IPS-18c (cell line): ENCODE measurements at regions not wholly inside any gene's neighbourhood (a gene's known extent, or its start where the extent isn't known, plus 50 kb on each side); places are given as distances from the start of the nearest gene placed in this dataset.

Source experiments
- H3K4me3 ChIP-seq: 2 replicates; pipeline ENCODE4 v1.7.0; 2013; ENCODE audit warnings: low read depth, mild to moderate bottlenecking, low read length, moderate library complexity; ENCODE audit not compliant: insufficient read depth
- H3K9me3 ChIP-seq: one replicate; pipeline ENCODE4 v1.6.1; 2013; ENCODE audit warnings: mild to moderate bottlenecking, low read length, moderate library complexity; ENCODE audit not compliant: control insufficient read depth, insufficient read depth

- Histone ChIP-seq H3K9me3 (no peaks in the 10 kb centered on the region), H3K4me3 (no peak overlapping the region)
Observed at GRCh38 chr6:97440590-97441176, 157.7 kb upstream of the MMS22L start.

GRCh38 chr6:97443408-97444080, 160.5 kb upstream of the MMS22L start:
- Histone ChIP-seq H3K4me3 (no peak overlapping the region), H3K9me3 (no peaks in the 10 kb centered on the region)

GRCh38 chr6:97445407-97445806, 162.4 kb upstream of the MMS22L start:
- Histone ChIP-seq H3K9me3 (no peaks in the 10 kb centered on the region), H3K4me3 (no peak overlapping the region)

- no peak overlapping the region for H3K4me3 ChIP-seq
Observed at GRCh38 chr6:97449444-97449966, 166.5 kb upstream of the MMS22L start.

GRCh38 chr6:97450087-97450486, 167.1 kb upstream of the MMS22L start:
- H3K9me3 ChIP-seq: no peaks in the 10 kb centered on the region
- H3K4me3 ChIP-seq: no peak overlapping the region

More at GRCh38 chr6:97449444-97449966, 166.5 kb upstream of the MMS22L start:
- no peaks in the 10 kb centered on the region for H3K9me3 ChIP-seq

GRCh38 chr6:97456070-97456469, 173.1 kb upstream of the MMS22L start:
- Histone ChIP-seq H3K4me3 (no peak overlapping the region), H3K9me3 (no peaks in the 10 kb centered on the region)

- H3K9me3 ChIP-seq: no peaks in the 10 kb centered on the region
- no peak overlapping the region for H3K4me3 ChIP-seq
Observed at GRCh38 chr6:97459535-97459934, 176.5 kb upstream of the MMS22L start.

- Histone ChIP-seq H3K4me3 (no peak overlapping the region), H3K9me3 (no peaks in the 10 kb centered on the region)
Observed at GRCh38 chr6:97459986-97460385, 177.0 kb upstream of the MMS22L start.

GRCh38 chr6:97460394-97461080, 177.5 kb upstream of the MMS22L start:
- no peak overlapping the region for H3K4me3 ChIP-seq

GRCh38 chr6:97461218-97461617, 178.2 kb upstream of the MMS22L start:
- Histone ChIP-seq H3K9me3 (no peaks in the 10 kb centered on the region), H3K4me3 (no peak overlapping the region)

More at GRCh38 chr6:97460394-97461080, 177.5 kb upstream of the MMS22L start:
- H3K9me3 ChIP-seq: no peaks in the 10 kb centered on the region

- Histone ChIP-seq H3K9me3 (no peaks in the 10 kb centered on the region), H3K4me3 (no peak overlapping the region)
Observed at GRCh38 chr6:97462031-97462430, 179.0 kb upstream of the MMS22L start.

GRCh38 chr6:97462938-97463598, 180.1 kb upstream of the MMS22L start:
- Histone ChIP-seq H3K4me3 (no peak overlapping the region), H3K9me3 (no peaks in the 10 kb centered on the region)

GRCh38 chr6:97465877-97466561, 183.0 kb upstream of the MMS22L start:
- no peaks in the 10 kb centered on the region for H3K9me3 ChIP-seq
- no peak overlapping the region for H3K4me3 ChIP-seq

- Histone ChIP-seq H3K4me3 (no peak overlapping the region), H3K9me3 (no peaks in the 10 kb centered on the region)
Observed at GRCh38 chr6:97468981-97469380, 186.0 kb upstream of the MMS22L start.

GRCh38 chr6:97469451-97469850, 186.4 kb upstream of the MMS22L start:
- Histone ChIP-seq H3K9me3 (no peaks in the 10 kb centered on the region), H3K4me3 (no peak overlapping the region)

GRCh38 chr6:97470322-97470721, 187.3 kb upstream of the MMS22L start:
- H3K4me3 ChIP-seq: no peak overlapping the region
- no peaks in the 10 kb centered on the region for H3K9me3 ChIP-seq

- no peak overlapping the region for H3K4me3 ChIP-seq
- no peaks in the 10 kb centered on the region for H3K9me3 ChIP-seq
Observed at GRCh38 chr6:97473979-97474378, 191.0 kb upstream of the MMS22L start.
